NCI-H2171 (cell line): ENCODE measurements at regions not wholly inside any gene's neighbourhood (a gene's known extent, or its start where the extent isn't known, plus 50 kb on each side); places are given as distances from the start of the nearest gene placed in this dataset.

Experiments used
- DNase-seq: peaks from one replicate; lab custom pipeline; 2025; lab: John Stamatoyannopoulos, UW

- DNase-seq, result no peak
Observed at GRCh38 chr2:21633015-21633414, 509.2 kb downstream of the TDRD15 start.

GRCh38 chr2:21633466-21633865 lies 509.7 kb downstream of the TDRD15 start:
- no peak for DNase-seq

- no peak for DNase-seq
Observed at GRCh38 chr2:21633911-21634310, 510.1 kb downstream of the TDRD15 start.

GRCh38 chr2:21640046-21640445 lies 516.3 kb downstream of the TDRD15 start:
- no peak for DNase-seq

GRCh38 chr2:21642647-21643046 lies 518.9 kb downstream of the TDRD15 start:
- DNase-seq, result no peak

GRCh38 chr2:21643180-21643579 lies 519.4 kb downstream of the TDRD15 start:
- no peak for DNase-seq

GRCh38 chr2:21644266-21644665 lies 520.5 kb downstream of the TDRD15 start:
- DNase-seq, result no peak

GRCh38 chr2:21646345-21646744 lies 522.6 kb downstream of the TDRD15 start:
- no peak for DNase-seq

GRCh38 chr2:21650569-21650968 lies 526.8 kb downstream of the TDRD15 start:
- no peak for DNase-seq

GRCh38 chr2:21655136-21655535 lies 531.4 kb downstream of the TDRD15 start:
- DNase-seq, result no peak

GRCh38 chr2:21656330-21657075 lies 532.7 kb downstream of the TDRD15 start:
- DNase-seq, result no peak

GRCh38 chr2:21657445-21657844 lies 533.7 kb downstream of the TDRD15 start:
- no peak for DNase-seq

GRCh38 chr2:21658269-21658668 lies 534.5 kb downstream of the TDRD15 start:
- DNase-seq, result no peak

- DNase-seq, result no peak
Observed at GRCh38 chr2:21658907-21659477, 535.2 kb downstream of the TDRD15 start.

GRCh38 chr2:21664083-21664482 lies 540.3 kb downstream of the TDRD15 start:
- no peak for DNase-seq

- no peak for DNase-seq
Observed at GRCh38 chr2:21667638-21668037, 543.9 kb downstream of the TDRD15 start.

- no peak for DNase-seq
Observed at GRCh38 chr2:21668078-21668710, 544.4 kb downstream of the TDRD15 start.

- no peak for DNase-seq
Observed at GRCh38 chr2:21676041-21676440, 552.3 kb downstream of the TDRD15 start.

GRCh38 chr2:21676676-21677075 lies 552.9 kb downstream of the TDRD15 start:
- DNase-seq, result no peak

- DNase-seq, result no peak
Observed at GRCh38 chr2:21683838-21684237, 560.1 kb downstream of the TDRD15 start.

GRCh38 chr2:21687589-21687988 lies 563.8 kb downstream of the TDRD15 start:
- DNase-seq, result no peak

GRCh38 chr2:21690005-21690404 lies 566.2 kb downstream of the TDRD15 start:
- no peak for DNase-seq

GRCh38 chr2:21693081-21693480 lies 569.3 kb downstream of the TDRD15 start:
- no peak for DNase-seq
